ENCODE measurements at regions not wholly inside any gene's neighbourhood (a gene's known extent, or its start where the extent isn't known, plus 50 kb on each side); places are given as distances from the start of the nearest gene placed in this dataset.

- Histone ChIP-seq H3K9me1 (replicated peaks; ENCODE audit: control insufficient read depth, extremely low read depth, insufficient read depth, low read length) (no peaks in the 10 kb centered on the region), H2AFZ (ENCODE audit: low read depth, low read length) (no peak overlapping the region), H3K36me3 (ENCODE audit: control insufficient read depth in 2 of 2, extremely low read depth in 1 of 2, insufficient read depth in 2 of 2, low read length in 2 of 2) (no peaks in the 10 kb centered on the region), H3K9ac (replicated peaks; ENCODE audit: extremely low read depth, insufficient read depth, low read length) (no peak overlapping the region), H3K9me3 (replicated peaks; ENCODE audit: control insufficient read depth, insufficient read depth, low read length) (peaks cover 6% of the 10 kb centered on the region), H3K27ac (ENCODE audit: insufficient read depth, low read depth, low read length) (no peak overlapping the region), H4K20me1 (replicated peaks; ENCODE audit: control insufficient read depth, extremely low read depth, insufficient read depth, low read length) (no peaks in the 10 kb centered on the region), H3K27me3 (ENCODE audit: control insufficient read depth in 2 of 2, insufficient read depth in 2 of 2, low read length in 2 of 2) (no peaks in the 10 kb centered on the region), H3K79me2 (ENCODE audit: control insufficient read depth, insufficient read depth, low read length) (no peaks in the 10 kb centered on the region), H3K4me1 (ENCODE audit: control insufficient read depth, extremely low read depth, insufficient read depth, low read length) (no peaks in the 10 kb centered on the region), H3K4me2 (ENCODE audit: insufficient read depth, low read length) (no peak overlapping the region), H3K4me3 (replicated peaks in 1 of 3; ENCODE audit: insufficient read depth in 1 of 3, low read depth in 1 of 3, low read length in 3 of 3) (no peak overlapping the region)
- FAIRE-seq (no peak), DNase-seq (ENCODE audit: low read depth, low spot score) (no peak)
- no TSS peak for BruUV-seq (replicated peaks)
- ChIA-PET POLR2A (no interaction called here), CTCF (no interaction called here)
- dilution Hi-C loops (cut with MboI; ENCODE audit: extremely low pct_ligation_motif_present, low sequenced_read_pairs) (no loop called here), intact Hi-C loops (cut with micrococcal nuclease) (no loop called here)
- no peak for TF ChIP-seq JUN (IDR thresholded peaks at IDR 0.05; ENCODE audit: borderline replicate concordance, insufficient read depth, insufficient read length, low read depth)
- no peak for TF ChIP-seq GATA2 (IDR thresholded peaks at IDR 0.05; ENCODE audit: insufficient read depth, insufficient read length, low read depth, low read length)
- no peak for TF ChIP-seq FOS (IDR thresholded peaks at IDR 0.05; ENCODE audit: borderline replicate concordance, insufficient read depth, low read length)
- no peak for TF ChIP-seq EZH2 (IDR thresholded peaks at IDR 0.05; ENCODE audit: borderline replicate concordance, low read depth, low read length, severe bottlenecking)
- TF ChIP-seq CTCF (IDR thresholded peaks at IDR 0.05; ENCODE audit: extremely low read depth in 1 of 2, insufficient read depth in 1 of 2, low read depth in 1 of 2, low read length in 2 of 2), result no peak
- TF ChIP-seq POLR2A (IDR thresholded peaks at IDR 0.05; ENCODE audit: low read depth, low read length), result no peak
- no peak for TF ChIP-seq MYC (IDR thresholded peaks at IDR 0.05; ENCODE audit: low read depth, low read length)
- no peak for TF ChIP-seq POLR2AphosphoS5 (IDR thresholded peaks at IDR 0.05; ENCODE audit: insufficient read depth, low read depth, low read length)
- TF ChIP-seq MAX (IDR thresholded peaks at IDR 0.05; ENCODE audit: insufficient read depth, insufficient read length), result no peak
These were observed 2020.0 kb upstream of the ADGRL3 start for GRCh38 chr4:59180161-59180560.
